Stimulated activated naive CD8-positive, alpha-beta T cell treated with anti-CD3 and anti-CD28 coated beads, Interleukin-15, amount 100 ng/mL, for 72 hours (primary cell): ENCODE measurements at regions not wholly inside any gene's neighbourhood (a gene's known extent, or its start where the extent isn't known, plus 50 kb on each side); places are given as distances from the start of the nearest gene placed in this dataset.

Experiments
- ATAC-seq: fragments of 150-1000 bp; cut with Tn5 transposase; 2 replicates; pipeline ENCODE4 v1.10.0; 2021; ENCODE audit warnings: mild to moderate bottlenecking, moderate library complexity
- DNase-seq, 2 donors: peaks; one replicate each; pipeline ENCODE4 v3.0.0; 2021 to 2022
- H3K27ac Mint-ChIP-seq, 2 donors: one replicate each; pipeline ENCODE4 v1.8.0; 2022; ENCODE audit warnings: mild to moderate bottlenecking in 2 of 2, mixed read lengths in 2 of 2, moderate library complexity in 2 of 2
- H3K27me3 Mint-ChIP-seq: one replicate; pipeline ENCODE4 v1.8.0; 2022; ENCODE audit warnings: mixed read lengths
- H3K4me1 Mint-ChIP-seq: one replicate; pipeline ENCODE4 v1.8.0; 2022; ENCODE audit warnings: mild to moderate bottlenecking, mixed read lengths
- H3K4me3 Mint-ChIP-seq, 2 donors: one replicate each; pipeline ENCODE4 v1.8.0; 2022; ENCODE audit warnings: mild to moderate bottlenecking in 2 of 2, mixed read lengths in 2 of 2, moderate library complexity in 1 of 2
- H3K9me3 Mint-ChIP-seq, 2 donors: one replicate each; pipeline ENCODE4 v1.8.0; 2022; ENCODE audit warnings: mixed read lengths in 2 of 2

GRCh38 chr2:125681576-125681975 is 974.4 kb upstream of the GYPC start:
- Mint-ChIP-seq H3K27ac (no peak overlapping the region), H3K9me3 (peaks cover 11 to 13% of the 10 kb centered on the region in 2 donors), H3K4me1 (no peaks in the 10 kb centered on the region), H3K4me3 (no peak overlapping the region), H3K27me3 (no peaks in the 10 kb centered on the region)
- DNase-seq (no peak), ATAC-seq (no peak)

- no peak for DNase-seq
- Mint-ChIP-seq H3K4me1 (no peaks in the 10 kb centered on the region), H3K9me3 (peaks cover 5 to 8% of the 10 kb centered on the region in 2 donors), H3K4me3 (no peak overlapping the region), H3K27ac (no peak overlapping the region), H3K27me3 (no peaks in the 10 kb centered on the region)
- ATAC-seq, result no peak
These were observed 973.8 kb upstream of the GYPC start for GRCh38 chr2:125681976-125682805.

GRCh38 chr2:125684256-125684655 is 971.7 kb upstream of the GYPC start:
- Mint-ChIP-seq H3K4me3 (no peak overlapping the region), H3K27ac (peak overlapping the region in 1 of 2 donors; percentile 74), H3K9me3 (peaks cover 0 to 4% of the 10 kb centered on the region in 2 donors), H3K27me3 (no peaks in the 10 kb centered on the region), H3K4me1 (no peaks in the 10 kb centered on the region)
- no peak for DNase-seq
- no peak for ATAC-seq

GRCh38 chr2:125684932-125685331 is 971.0 kb upstream of the GYPC start:
- Mint-ChIP-seq H3K4me3 (no peak overlapping the region), H3K27me3 (no peaks in the 10 kb centered on the region), H3K4me1 (no peaks in the 10 kb centered on the region), H3K9me3 (peaks cover 0 to 4% of the 10 kb centered on the region in 2 donors), H3K27ac (peak overlapping the region in 1 of 2 donors; percentile 74)
- DNase-seq (no peak), ATAC-seq (no peak)

- H3K27ac Mint-ChIP-seq, result no peak overlapping the region
- no peaks in the 10 kb centered on the region for H3K27me3 Mint-ChIP-seq
- ATAC-seq, result no peak
- no peak for DNase-seq
- no peak overlapping the region for H3K4me3 Mint-ChIP-seq
- H3K4me1 Mint-ChIP-seq, result no peaks in the 10 kb centered on the region
- peaks cover 0 to 9% of the 10 kb centered on the region in 2 donors for H3K9me3 Mint-ChIP-seq
These were observed 959.4 kb upstream of the GYPC start for GRCh38 chr2:125696560-125696959.

- ATAC-seq (no peak), DNase-seq (no peak)
- no peak overlapping the region for H3K27ac Mint-ChIP-seq
- H3K27me3 Mint-ChIP-seq, result no peaks in the 10 kb centered on the region
- peaks cover 0 to 9% of the 10 kb centered on the region in 2 donors for H3K9me3 Mint-ChIP-seq
- H3K4me1 Mint-ChIP-seq, result no peaks in the 10 kb centered on the region
- H3K4me3 Mint-ChIP-seq, result no peak overlapping the region
These were observed 957.7 kb upstream of the GYPC start for GRCh38 chr2:125698280-125698679.

GRCh38 chr2:125701070-125701469 is 954.9 kb upstream of the GYPC start:
- H3K27me3 Mint-ChIP-seq, result no peaks in the 10 kb centered on the region
- peaks cover 0 to 6% of the 10 kb centered on the region in 2 donors for H3K9me3 Mint-ChIP-seq
- no peak for DNase-seq
- no peak overlapping the region for H3K4me3 Mint-ChIP-seq
- no peak for ATAC-seq
- H3K27ac Mint-ChIP-seq, result no peak overlapping the region
- H3K4me1 Mint-ChIP-seq, result no peaks in the 10 kb centered on the region

- H3K9me3 Mint-ChIP-seq, result no peaks in the 10 kb centered on the region
- H3K27ac Mint-ChIP-seq, result no peak overlapping the region
- no peak for DNase-seq
- H3K27me3 Mint-ChIP-seq, result no peaks in the 10 kb centered on the region
- H3K4me1 Mint-ChIP-seq, result no peaks in the 10 kb centered on the region
- ATAC-seq, result no peak
- no peak overlapping the region for H3K4me3 Mint-ChIP-seq
These were observed 948.3 kb upstream of the GYPC start for GRCh38 chr2:125707611-125708010.

GRCh38 chr2:125710561-125710960 is 945.4 kb upstream of the GYPC start:
- no peak overlapping the region for H3K27ac Mint-ChIP-seq
- H3K9me3 Mint-ChIP-seq, result peaks cover 0 to 4% of the 10 kb centered on the region in 2 donors
- H3K27me3 Mint-ChIP-seq, result no peaks in the 10 kb centered on the region
- H3K4me1 Mint-ChIP-seq, result no peaks in the 10 kb centered on the region
- ATAC-seq (no peak), DNase-seq (no peak)
- no peak overlapping the region for H3K4me3 Mint-ChIP-seq

GRCh38 chr2:125711075-125711474 is 944.9 kb upstream of the GYPC start:
- Mint-ChIP-seq H3K27ac (no peak overlapping the region), H3K4me1 (no peaks in the 10 kb centered on the region), H3K4me3 (no peak overlapping the region), H3K9me3 (peaks cover 0 to 5% of the 10 kb centered on the region in 2 donors), H3K27me3 (no peaks in the 10 kb centered on the region)
- DNase-seq (no peak), ATAC-seq (no peak)

GRCh38 chr2:125713533-125713932 is 942.4 kb upstream of the GYPC start:
- DNase-seq (no peak), ATAC-seq (no peak)
- Mint-ChIP-seq H3K9me3 (peaks cover 0 to 5% of the 10 kb centered on the region in 2 donors), H3K4me3 (no peak overlapping the region), H3K27ac (no peak overlapping the region), H3K4me1 (no peaks in the 10 kb centered on the region), H3K27me3 (no peaks in the 10 kb centered on the region)

GRCh38 chr2:125721072-125721721 is 934.8 kb upstream of the GYPC start:
- ATAC-seq, result peak; percentile 26
- H3K27ac Mint-ChIP-seq, result no peak overlapping the region
- H3K27me3 Mint-ChIP-seq, result no peaks in the 10 kb centered on the region
- H3K4me3 Mint-ChIP-seq, result no peak overlapping the region
- H3K9me3 Mint-ChIP-seq, result peaks cover 0 to 4% of the 10 kb centered on the region in 2 donors
- H3K4me1 Mint-ChIP-seq, result no peaks in the 10 kb centered on the region
- no peak for DNase-seq

GRCh38 chr2:125730921-125731320 is 925.0 kb upstream of the GYPC start:
- DNase-seq, result no peak
- Mint-ChIP-seq H3K27ac (no peak overlapping the region), H3K27me3 (no peaks in the 10 kb centered on the region), H3K4me3 (no peak overlapping the region), H3K4me1 (no peaks in the 10 kb centered on the region), H3K9me3 (peaks cover 0 to 27% of the 10 kb centered on the region in 2 donors)
- ATAC-seq, result no peak

GRCh38 chr2:125736306-125736705 is 919.7 kb upstream of the GYPC start:
- H3K9me3 Mint-ChIP-seq, result peaks cover 20 to 26% of the 10 kb centered on the region in 2 donors
- H3K27ac Mint-ChIP-seq, result no peak overlapping the region
- no peaks in the 10 kb centered on the region for H3K27me3 Mint-ChIP-seq
- H3K4me3 Mint-ChIP-seq, result no peak overlapping the region
- H3K4me1 Mint-ChIP-seq, result no peaks in the 10 kb centered on the region
- no peak for DNase-seq
- no peak for ATAC-seq

GRCh38 chr2:125745514-125745913 is 910.4 kb upstream of the GYPC start:
- H3K27me3 Mint-ChIP-seq, result no peaks in the 10 kb centered on the region
- no peaks in the 10 kb centered on the region for H3K9me3 Mint-ChIP-seq
- no peak overlapping the region for H3K27ac Mint-ChIP-seq
- H3K4me3 Mint-ChIP-seq, result no peak overlapping the region
- no peaks in the 10 kb centered on the region for H3K4me1 Mint-ChIP-seq
- ATAC-seq, result no peak
- no peak for DNase-seq
